HG02642 (cell line): ENCODE measurements at regions not wholly inside any gene's neighbourhood (a gene's known extent, or its start where the extent isn't known, plus 50 kb on each side); places are given as distances from the start of the nearest gene placed in this dataset.

ENCODE experiments used
- ATAC-seq: cut with Tn5 transposase; IDR thresholded peaks from one replicate; pipeline ENCODE4 v1.9.1; 2021; ENCODE audit warnings: mild to moderate bottlenecking; ENCODE audit not compliant: unreplicated experiment, poor library complexity

DNA sequence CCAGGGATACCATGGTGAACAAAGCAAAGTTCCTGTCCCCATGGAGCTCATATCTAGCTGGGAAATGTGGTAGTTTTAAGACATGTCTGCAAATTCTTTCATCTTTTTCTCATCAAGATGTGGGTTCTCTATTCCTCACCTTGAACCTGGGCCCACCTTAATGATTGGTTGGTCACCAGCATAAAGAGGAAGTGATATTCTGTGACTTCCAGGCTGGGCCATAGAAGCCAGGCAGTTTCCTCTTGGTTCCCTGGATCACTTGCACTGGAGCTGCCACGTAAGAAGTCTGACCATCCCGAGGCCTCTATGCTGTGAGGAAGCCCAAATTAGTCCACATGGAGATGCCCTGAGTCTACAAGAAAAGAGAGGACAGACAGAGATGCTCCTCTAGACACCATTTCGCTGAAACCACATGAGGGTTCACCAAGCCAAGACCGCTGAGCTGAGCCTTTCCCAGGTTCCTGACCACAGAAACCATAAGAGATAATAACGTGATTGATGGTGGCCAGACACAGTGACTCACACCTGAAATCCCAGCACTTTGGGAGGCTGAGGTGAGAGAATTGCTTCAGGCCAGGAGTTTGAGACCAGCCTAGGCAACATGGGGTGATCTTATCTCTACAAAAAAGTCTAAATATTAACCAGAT is 119.5 kb upstream of the ISX start:
- no peak for ATAC-seq

- no peak for ATAC-seq
Measured at GRCh38 chr22:34950489-34950888, 115.5 kb upstream of the ISX start.

DNA sequence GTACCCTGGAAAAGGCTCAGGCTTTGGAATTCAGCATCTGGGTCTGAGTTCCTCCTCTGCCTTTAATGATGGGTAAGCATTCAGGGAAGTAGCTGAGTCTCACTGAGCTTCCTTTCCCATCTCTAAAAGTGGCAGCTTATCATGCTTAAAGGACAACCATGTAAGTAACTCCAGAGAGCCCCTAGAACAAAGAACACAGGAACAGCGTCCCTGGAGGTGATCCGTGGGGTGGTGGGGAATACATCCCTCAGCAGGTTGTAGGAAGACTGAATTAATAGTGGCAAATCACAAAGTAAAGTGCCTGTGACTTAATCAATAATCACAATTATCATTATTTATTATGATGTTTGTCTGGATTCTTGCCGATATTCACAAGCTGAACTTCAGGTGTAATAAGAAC is 114.7 kb upstream of the ISX start:
- no peak for ATAC-seq

DNA sequence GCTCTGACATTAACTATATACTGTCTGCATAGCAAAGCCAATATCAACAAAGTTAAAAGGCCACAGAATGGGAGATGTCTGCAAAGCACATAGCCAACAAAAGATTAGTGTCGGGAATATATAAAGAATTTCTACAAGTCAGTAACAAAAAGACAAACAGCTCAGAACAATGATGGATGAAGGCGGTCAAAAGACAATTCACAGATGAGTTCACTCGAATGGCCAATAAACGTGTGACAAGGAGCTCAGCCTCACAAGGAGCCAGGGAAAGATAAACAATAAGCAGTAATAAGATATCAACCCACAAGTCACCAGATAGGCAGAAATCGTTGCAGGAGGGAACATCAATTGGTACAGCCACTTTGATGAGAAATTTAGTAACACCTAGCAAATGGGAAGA is 106.0 kb upstream of the ISX start:
- ATAC-seq = no peak

DNA sequence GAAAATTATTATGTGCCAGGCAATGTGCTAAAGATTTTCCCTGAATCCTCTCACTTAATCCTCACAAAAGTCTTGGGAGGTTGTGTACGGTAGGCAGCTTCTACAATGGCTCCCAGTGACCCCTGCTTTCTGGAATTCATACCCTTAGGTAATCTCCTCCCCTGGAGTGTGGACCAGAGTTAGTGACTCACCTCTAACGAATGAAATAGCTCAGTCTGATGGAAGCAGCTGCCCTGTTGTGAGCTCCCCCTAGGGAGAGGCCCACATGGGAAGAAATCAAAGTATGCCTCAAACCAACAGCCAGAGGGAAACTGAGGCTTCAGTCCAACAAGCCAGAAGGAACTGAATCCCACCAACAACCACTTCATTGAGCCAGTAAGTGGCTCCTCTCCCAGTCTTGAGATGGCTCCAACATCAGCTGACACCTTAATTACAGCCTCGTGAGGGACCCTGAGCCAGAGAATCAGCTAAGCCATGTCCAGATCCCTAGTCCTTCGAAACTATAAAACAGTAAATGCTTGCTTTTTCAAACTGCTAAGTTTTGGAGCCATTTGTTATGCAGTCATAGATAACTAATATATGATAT is 98.9 kb upstream of the ISX start:
- no peak for ATAC-seq

DNA sequence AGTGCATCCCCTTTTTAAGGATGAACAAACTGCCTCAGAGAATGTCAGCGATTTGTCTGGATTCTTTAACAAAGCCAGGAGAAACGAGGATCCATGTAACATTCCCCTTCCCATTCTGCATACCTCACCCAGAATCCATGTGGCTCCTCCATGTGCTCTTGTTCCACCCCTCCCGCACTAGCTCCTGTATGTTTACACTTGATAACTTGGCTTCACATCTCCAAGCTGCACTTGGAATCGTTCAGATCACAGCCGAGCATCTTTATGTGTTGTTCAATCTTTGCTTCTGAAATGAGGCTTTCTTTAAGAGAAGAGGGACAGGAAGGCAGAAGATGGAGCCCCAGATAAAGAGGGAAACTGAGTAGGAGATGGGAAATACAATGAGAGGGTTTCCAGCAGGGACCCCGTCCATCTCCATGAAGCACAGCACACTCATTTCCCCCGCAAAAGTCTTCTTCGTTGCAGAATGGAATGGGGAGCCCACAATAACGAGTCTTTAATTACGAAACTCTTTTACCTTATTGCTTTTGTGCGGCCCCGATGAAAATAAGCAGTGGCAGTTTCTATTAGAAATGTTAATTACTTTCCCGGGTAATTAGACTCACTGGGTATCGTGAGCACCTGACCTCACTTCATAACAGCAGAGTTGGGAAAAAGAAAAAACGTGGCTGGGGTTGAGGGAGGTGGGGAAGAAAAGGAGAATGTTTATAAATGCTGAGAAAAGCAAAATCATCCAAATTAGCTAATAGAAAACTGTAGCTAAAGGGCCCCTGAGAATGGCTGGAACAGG is 96.8 kb upstream of the ISX start:
- ATAC-seq = no peak

DNA sequence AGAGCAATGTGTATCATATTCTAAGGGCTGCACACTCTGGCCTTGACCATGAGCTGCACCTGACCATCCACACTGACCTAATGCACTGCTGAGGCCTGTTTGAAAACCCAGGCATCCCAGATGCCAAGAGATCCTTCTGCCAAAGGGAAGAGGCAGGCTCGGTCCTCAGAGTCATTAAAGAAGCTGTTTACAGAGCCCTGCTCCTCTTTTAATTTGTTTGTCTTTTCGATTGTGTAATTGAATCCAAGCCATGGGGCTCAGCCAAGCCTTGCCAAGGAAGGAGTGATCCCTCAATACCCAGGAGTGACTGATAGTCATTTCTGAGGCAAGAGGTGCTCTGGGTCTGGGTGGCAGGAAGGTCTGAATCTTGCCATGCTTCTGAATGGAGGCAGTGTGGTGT is 94.5 kb upstream of the ISX start:
- no peak for ATAC-seq

DNA sequence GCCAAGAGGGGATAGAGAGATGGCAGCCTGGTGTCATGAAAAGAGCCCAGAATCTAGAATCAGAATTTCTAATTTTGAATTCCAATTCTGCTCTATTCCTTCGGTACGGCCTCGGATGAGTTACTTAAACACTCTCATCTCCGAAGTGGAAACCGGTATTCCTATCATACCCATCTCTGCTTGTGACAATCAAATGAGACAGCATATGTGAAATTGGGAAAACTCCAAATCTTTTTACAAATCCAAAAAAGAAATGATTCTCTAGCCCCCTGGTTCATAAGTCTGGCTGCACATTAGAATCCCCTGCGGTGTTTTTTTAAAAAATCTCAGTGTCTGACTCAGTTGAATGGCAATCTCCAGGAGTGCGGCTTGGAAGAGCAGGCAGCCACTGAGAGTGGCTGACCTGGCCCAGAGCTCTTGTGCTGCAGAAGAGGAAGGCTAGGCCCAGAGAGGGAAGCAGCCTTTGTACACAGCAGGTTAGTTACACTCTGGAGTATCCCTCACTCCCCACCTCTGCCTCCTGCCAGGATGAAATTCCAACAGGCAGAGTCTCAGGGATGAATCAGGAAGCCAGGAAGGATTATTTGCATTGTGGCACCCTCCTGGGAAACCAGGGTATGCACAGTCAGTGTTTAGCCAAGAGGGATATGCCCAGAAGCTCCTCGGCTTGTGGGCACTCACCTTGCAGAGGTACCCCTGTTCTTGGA is 93.6 kb upstream of the ISX start:
- no peak for ATAC-seq

DNA sequence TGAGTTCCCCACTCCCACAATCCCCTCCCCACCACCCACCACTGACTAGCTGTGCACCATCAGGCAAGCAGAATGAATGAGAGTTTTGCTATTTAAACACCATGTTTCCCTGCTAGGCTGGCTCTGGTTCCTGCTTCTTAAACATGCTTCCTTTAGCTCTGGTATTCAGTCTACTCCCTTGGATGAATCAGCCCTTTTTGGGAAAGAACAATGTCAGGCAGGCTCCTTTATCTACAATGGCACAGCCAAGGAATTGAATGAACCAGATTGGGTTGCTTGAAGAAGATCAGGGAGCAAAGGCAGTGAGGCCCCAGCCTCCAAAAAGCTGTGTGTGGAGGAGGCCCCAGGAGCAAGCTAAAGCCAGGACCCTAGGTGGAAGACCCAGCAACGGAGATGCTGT is 92.9 kb upstream of the ISX start:
- no peak for ATAC-seq

DNA sequence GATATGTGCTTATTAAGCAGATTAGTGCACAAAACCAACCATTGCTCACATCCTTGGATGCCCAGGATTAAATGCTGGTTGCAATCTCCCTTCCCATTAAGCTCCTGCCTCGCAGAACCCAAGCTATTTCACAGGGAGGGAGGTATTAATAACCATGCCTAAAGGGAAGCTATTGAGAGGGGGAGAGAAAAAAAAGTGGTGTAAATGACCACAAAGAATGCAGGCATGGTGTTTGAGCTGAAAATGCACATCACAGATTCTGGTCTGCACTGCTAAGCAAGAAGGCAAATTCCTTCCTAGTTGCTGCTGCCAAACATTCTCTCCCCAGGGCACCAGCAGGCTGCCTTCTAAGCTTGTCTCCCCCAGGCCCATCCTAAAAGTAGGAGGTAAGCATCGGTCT is 92.0 kb upstream of the ISX start:
- ATAC-seq = no peak

- no peak for ATAC-seq
Measured at GRCh38 chr22:34975721-34976120, 90.2 kb upstream of the ISX start.

DNA sequence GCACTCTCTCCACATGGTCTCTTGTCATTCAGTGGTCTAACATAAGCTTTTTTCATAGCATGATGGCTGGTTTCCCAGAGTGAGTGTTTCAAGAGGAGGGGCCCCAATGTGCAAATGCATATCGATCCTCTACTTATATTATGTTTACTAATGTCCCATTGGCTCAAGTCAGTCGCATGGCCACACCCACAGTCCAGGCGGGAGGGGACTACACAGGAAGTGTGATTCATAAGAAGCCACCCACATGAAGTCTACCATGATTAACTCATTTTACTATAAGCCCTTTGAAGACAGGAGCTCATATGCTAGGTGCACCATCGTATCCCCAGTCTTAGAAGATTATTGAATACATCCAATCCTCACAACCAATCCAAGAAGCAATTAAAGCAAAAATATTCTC is 89.5 kb upstream of the ISX start:
- ATAC-seq = no peak

- no peak for ATAC-seq
Measured at GRCh38 chr22:34976886-34977285, 89.1 kb upstream of the ISX start.

- ATAC-seq = no peak
Measured at GRCh38 chr22:34986523-34986922, 79.4 kb upstream of the ISX start.

- ATAC-seq = no peak
Measured at GRCh38 chr22:34992672-34993071, 73.3 kb upstream of the ISX start.

DNA sequence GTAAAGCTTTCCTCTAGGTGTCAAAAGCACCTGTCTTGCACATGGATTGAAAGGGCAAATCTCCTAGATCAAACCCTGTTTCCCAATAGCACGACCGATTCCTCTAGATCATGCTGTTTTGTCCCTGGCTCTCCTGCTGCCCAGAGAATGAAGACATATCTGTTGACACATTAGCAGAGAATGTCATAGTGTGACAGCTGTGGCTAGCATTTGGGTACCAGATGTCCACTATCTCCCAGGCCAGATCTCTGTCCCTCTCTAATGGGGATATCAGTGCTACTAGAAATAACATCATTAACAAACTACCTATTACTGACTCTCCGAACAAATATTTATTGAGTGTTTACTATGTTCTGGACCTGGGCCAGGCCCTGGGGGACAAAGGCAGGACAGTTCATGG is 72.4 kb upstream of the ISX start:
- no peak for ATAC-seq

GRCh38 chr22:34997633-34998299 is 68.2 kb upstream of the ISX start:
- no peak for ATAC-seq

DNA sequence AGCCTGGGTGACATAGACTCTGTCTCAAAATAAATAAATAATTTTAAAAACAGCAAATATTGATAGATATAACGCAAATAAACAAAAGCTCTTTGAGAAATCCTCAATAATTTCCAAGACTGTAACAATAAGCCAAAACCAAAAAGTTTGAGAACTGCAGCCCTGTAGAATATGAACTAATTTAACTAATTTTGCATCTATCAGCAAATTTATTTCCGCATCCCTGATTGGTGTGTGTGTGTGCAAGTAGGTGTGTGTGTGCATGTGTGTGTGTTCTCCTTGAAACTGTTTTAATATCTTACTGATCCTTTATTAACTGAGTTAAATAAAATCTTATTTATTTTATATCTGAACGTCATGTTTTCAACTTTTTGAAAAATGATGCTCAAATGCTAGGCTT is 67.0 kb upstream of the ISX start:
- no peak for ATAC-seq

GRCh38 chr22:35008213-35008612 is 57.7 kb upstream of the ISX start:
- ATAC-seq = no peak

GRCh38 chr22:35010543-35010942 is 55.4 kb upstream of the ISX start:
- no peak for ATAC-seq

GRCh38 chr22:35014812-35015211 is 51.1 kb upstream of the ISX start:
- ATAC-seq = no peak
